Stimulated activated CD8-positive, alpha-beta memory T cell treated with anti-CD3 and anti-CD28 coated beads, Interleukin-15, amount 100 ng/mL, for 48 hours (primary cell): ENCODE measurements at regions not wholly inside any gene's neighbourhood (a gene's known extent, or its start where the extent isn't known, plus 50 kb on each side); places are given as distances from the start of the nearest gene placed in this dataset.

Source experiments
- DNase-seq, 2 donors: peaks; one replicate each; pipeline ENCODE4 v3.0.0-alpha.2; 2020; ENCODE audit warnings: low read depth in 2 of 2

DNA sequence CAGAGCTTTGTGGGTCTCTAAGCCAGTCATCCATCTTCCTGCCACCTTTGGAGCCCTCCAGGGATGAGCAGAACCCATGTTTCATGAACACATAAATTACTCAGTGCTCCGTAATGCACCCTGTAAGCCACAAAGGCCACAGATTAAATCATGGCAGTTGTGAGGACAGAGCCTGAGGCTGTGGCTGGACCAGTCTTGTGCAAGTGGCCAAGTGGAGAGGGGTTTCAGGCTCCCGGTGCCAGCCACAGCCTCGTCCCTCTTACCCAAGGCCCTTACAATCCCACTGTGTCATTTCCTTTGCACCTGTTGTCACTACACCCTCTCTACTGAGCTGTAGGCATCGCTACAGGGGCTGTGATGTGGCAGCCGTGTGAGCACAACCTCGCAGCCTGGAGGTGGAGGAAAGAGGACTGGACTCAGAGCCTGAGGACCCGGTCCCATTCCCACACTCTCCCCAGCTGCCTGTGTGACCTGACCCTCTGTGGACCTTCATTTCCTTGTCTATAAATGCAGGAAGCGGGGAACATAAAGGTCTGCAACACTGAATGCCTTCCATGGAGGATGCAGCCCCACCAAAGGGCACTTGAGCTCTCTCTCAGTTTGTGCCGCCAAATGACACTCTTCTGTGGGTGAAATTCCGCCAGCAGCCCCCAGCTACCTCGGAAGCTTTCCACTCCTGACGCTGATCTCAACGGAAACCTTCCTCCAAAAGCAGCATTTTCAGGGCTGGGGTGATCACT lies 792.0 kb downstream of the UQCRFS1 start:
- DNase-seq = no peak

DNA sequence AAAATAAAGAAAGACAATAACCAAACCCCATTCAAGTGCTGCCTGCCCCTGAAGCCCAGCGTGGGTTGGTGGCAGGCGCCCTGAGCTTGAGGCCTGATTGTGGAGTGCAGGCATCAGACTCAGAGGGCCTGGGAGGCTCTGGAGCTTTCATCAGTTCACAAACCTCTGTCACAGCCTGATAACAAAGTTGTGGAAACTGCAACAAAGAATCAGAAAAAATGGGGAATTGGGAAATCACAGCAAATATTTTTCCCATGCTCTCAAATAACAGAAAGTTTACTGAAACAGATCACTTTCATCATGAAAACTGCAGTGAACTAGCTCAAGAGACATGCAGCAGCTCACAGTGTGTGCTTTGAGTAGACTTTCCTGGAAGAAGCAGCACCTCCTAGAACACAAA lies 793.6 kb downstream of the UQCRFS1 start:
- no peak for DNase-seq

DNA sequence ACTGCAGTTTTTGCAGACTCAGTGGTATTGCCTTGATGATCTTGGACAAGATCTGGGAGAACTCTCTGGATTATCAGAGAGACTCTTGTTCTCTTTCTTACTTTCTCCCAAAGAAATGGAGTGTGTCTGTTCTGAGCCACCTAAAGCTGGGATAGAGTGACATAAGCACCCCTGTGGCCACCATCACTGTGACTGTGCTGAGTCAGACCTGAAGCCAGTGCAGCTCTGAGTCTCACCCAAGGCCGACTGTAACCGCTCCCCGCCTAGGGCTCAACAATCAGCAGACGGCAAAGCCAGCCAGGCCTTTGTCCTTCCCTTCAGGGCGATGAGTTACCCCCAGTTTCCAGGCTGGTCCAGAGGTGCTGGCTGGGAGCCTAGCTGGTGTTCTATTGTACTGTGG lies 795.6 kb downstream of the UQCRFS1 start:
- DNase-seq = no peak

DNA sequence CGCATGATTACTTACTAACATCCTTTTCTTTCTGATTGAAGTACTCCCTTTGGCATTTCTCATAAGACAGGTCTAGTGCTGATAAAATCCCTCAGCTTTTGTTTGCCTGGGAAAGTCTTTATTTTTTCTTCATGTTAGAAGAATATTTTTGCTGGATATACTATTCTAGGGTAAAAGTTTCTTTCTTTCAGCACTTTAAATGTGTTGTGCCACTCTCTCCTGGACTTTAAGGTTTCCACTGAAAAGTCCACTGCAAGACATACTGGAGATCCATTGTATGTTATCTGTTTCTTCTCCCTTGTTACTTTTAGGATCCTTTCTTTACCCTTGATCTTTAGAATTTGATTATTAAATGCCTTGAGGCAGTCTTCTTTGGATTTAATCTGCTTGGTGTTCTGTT lies 796.7 kb downstream of the UQCRFS1 start:
- DNase-seq = no peak

DNA sequence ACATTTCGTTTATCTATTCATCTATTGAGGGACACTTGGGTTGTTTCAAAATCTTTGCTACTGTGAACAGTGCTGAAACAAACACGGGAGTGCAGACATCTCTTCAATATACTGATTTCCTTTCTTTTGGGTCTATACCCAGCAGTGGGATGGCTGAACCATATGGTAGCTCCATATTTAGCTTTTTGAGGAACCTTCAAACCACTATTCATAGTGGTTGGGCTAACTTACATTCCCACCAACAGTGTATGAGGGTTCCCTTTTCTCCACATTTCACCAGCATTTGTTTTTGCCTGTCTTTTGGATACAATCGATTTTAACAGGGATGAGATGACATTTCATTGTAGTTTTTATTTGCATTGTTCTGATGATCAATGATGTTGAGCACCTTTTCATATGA lies 798.2 kb downstream of the UQCRFS1 start:
- DNase-seq = no peak

DNA sequence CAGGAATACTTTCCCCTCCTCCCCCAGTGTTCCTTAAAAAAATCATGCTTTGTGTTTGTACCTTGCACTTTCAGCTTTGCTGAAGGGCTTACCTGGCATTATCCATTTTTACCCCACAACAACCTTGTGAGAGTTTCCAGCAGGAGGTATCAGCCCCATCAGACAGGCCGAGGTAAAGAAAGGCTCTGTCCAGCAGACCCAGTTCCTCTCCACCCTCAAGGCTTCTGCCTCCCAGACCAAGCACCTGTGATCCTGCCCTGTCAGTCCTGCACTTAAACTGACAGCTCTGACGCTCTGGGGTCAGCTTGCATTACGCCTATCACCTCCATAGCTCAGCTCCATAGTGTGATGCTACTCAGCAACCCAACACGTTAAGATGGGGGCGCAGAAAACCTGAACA lies 803.1 kb downstream of the UQCRFS1 start:
- DNase-seq = no peak

DNA sequence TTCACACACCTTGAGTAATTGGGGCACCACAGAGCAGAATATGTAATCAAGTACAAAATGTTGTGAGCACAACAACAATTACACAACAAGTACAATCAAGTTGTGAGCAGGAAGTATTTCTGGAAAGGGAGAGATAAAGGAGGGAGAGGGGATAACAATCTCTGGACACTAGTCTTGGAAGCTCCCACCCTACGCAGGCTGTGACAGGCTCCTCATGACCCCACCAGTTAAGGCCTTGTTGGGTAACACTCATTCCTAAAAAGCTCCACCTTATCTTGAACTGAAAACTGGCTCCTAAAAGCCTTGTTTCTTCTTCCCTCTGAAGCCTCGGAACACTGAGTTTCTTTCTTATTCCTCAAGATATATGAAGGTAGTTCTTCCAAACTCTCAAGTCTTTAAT lies 806.0 kb downstream of the UQCRFS1 start:
- DNase-seq = no peak

DNA sequence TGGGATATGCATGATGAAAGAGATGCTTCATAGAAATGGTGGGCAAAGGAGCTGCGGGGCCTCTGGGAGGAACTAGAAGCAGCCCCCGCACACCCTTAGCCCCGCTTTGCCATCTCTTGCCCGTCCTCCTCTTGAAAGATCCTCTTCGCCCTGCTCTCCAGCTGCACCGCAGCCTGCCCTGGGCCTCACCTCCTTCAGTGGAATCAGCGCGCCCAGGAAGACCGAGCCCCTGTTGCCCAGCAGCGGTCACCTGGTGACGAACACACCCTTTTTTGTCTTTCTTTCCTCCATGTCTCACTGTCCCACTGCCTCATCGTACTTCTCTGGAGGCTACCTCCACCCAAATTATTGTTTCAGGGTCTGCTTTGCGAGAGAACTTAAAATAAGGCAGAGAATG lies 807.6 kb downstream of the UQCRFS1 start:
- no peak for DNase-seq

DNA sequence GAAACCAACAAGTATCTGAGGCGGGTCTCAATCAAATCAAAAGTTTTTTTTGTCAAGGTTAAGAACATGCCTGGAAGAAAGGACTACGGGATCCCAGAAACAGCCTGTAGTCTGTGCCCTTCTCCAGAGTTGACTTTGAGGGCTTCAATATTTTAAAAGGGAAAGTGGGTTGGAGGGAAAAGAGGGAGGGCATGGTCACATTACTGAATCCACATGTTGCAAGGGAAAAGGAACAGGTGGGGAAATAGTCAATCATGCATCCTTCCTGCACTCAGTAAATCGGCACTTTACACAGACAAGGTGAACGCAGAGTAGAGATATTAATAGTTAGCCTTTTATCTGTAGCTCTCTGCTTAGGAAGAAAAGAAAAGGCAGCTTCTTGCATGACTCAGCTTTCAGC lies 808.5 kb downstream of the UQCRFS1 start:
- no peak for DNase-seq

DNA sequence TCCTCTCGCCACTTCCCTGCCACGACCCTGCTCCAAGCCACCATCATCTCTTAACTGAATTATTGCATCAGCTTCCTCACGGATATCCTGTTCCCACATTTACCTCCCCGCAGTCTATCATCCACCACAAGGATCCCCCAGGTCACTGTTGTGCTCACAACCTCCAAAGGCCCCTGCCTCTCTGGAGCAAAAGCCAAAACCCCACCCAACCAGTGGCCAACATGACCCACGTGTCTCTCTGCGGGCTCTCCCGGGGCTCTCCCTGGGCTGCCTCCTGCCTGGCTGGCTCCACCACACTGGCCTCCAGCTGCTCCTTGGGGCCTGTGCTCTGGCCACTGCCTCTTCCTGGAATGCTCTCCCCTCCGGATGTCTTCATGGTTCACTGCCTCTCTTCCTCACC lies 809.3 kb downstream of the UQCRFS1 start:
- DNase-seq = no peak

DNA sequence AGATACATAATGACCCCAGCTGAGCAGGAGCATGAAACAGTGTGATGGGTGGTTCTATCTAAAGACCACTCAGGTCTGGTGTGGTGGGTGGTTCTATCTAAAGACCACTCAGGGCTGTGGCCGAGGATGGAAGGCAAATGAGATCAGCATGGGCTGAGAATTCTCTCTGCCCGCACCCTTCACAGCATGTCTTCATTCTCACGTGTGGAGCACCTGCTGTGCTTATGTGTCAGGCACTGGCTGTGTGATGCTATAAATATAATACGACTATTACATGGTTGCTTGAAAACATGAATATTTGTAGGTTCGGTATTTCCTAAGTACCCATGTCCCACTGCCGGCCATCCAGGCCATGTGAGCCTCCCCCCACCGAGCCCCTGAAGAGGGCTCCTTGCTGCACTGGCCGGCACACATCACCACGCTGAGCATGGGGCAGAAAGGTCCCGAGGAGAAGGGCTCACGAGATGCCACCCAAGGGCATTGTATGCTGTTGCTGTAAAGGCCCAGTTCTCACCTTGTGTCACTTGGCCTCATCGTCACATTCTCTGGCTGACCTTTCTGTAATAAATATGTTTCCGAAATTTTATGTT lies 810.2 kb downstream of the UQCRFS1 start:
- DNase-seq = no peak

DNA sequence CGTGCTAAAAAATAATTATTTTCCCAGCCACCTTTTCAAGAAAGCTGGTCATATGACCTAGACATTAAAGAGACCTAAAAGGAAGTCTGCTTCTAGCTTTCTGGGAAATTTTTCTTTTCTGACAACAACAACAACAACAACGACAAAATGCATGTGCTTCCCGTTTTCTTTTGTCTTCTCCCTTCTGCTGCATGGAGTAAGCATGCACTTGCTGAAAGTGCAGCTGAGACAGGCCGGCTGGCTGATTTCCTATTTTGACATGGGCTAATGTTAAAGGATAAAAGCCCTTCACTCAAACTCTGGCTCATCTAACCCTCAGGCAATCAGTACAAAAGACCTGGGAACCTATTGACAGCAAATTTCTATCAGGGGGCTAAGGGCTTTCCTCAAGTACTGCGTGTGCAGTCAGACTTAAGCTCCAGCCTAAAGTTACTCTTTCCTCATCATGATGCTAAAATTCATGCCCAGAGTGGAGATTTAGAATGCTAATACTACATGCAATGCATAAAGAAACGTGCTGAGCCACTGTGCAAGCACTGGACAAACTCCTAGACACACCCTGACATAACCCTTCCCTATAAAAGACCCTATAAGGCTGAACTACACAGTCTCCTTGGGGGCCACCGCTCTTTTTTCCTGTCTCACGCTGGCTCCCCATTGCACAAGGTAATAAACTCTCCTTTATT lies 811.1 kb downstream of the UQCRFS1 start:
- no peak for DNase-seq

DNA sequence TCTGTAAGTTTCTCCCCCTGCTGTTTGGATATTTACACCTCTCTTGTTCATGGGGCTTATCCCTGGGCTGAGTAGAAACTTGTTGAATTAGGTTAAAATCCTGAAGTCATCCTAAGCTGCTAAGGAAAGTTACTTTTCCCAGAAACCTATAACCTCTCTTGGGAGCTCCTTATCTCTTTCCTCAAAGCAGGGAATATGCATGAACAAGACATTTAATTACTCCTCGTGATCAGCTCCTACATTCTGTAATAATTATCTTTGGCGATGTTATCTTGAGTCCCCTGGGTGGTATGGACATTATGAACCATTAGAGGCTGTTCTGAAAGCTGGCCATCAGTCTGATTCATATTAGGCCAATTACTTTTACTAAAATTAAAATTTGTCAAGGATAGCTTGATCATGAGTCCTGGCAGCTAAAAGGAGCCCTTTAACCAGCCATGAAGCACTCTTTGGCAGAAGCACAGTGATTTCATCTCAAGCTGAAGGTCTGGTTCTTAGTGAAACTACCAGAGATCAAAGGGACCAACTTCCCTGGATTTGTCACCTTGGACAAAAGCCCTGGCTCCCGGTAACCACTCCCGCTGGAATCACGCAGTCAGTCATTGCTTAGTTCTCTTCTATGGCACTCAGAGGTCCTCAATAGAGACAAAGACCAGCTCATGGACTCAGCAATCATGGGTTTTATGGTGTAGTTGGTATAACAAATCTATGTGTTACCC lies 811.8 kb downstream of the UQCRFS1 start:
- no peak for DNase-seq

DNA sequence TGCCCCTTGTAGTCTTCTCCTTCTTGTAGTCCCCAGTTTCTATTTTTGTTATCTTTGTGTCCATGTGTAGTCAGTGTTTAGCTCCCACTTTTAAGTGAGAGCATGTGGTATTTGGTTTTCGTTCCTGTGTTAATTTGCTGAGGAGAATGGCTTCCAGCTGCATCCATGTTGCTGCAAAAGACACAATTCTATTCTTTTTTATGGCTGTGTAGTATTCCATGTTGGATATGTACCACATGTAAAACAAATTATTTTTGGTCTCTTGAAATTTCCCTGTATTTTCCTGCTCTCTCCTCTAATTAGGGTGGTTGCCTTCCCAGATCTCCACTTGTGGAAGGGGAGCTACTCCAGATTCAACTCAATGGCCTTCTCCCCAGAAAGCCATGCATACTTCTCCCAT lies 813.8 kb downstream of the UQCRFS1 start:
- DNase-seq = no peak

DNA sequence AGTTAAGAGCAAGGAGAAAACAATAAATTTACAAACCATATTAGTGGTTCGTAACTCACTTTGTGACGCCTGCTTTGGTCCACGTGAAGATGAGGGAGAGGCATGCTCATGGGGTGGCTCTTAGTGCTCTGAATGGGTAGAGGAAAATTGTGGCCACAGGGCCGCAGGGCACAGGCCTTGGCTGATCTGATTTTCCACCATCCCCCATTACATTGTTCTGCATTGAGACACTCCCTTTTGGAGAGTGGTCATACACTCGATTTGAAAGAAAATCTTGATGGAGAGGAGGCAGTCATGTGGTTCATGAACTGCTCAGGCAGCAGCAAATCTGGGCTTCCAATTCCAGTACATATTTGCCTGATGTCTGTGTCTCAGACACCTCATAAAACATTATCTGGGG lies 815.2 kb downstream of the UQCRFS1 start:
- DNase-seq = no peak

DNA sequence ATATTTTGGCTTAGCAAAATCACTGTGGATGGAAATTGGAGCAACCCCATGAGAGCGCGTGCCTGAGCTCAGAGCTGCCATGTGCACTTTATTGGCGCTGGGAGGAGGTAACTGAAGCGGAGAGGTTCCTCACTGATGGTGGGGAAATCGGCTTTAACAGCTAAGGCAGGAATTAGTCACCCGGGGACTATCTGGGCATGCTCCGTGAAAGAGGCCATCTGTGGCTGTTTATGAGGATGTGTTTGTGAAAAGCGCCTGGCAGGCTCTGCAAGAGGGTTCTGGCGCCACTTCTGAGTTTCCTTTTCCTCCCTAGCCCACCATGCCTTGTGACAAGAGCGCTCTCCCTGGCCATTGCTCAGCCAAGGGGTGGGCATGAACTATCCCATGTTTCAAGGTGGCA lies 815.6 kb downstream of the UQCRFS1 start:
- no peak for DNase-seq

DNA sequence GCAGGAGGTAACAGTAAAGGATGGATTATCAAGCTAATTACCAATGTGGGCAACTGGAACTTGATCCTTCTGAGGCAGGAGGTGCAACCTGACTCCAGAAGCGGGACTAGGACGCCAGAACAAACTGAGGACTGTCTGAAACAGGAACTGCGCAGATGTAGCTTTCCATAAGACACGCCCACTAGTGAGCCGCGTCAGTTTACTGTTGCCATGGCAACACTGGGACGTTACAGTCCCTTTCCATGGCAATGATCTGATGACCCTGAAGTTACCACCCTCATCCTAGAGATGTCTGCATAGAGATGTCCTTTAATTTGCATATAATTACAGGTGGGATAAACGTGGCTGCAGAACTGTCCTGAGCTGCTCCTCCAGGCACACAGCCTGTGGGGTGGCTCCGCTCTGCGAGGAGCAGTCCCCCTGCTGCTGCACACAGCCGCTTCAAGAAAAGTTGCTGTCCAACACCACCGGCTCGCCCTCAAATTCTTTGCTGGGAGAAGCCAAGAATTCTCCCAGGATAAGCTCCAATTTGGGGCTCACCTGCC lies 816.6 kb downstream of the UQCRFS1 start:
- no peak for DNase-seq

DNA sequence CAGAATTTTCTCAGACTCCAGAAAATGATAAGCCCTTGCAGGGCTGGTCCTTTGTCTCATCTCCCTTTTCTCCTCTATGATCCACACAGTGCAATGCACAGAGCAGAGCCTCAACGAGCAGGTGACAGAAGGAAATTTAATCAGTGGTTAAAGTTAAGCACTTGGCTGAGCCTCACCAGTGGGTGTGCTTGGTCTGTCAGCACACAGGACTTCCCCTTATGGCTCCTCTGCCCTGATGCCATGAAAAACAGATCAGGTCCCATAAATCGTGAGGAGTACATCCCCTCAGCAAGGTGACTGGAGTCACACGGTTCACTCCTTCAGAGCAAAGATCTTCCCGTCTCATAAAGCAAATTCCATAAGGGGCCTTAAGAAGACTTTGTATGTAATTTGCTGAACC lies 818.2 kb downstream of the UQCRFS1 start:
- DNase-seq = no peak

DNA sequence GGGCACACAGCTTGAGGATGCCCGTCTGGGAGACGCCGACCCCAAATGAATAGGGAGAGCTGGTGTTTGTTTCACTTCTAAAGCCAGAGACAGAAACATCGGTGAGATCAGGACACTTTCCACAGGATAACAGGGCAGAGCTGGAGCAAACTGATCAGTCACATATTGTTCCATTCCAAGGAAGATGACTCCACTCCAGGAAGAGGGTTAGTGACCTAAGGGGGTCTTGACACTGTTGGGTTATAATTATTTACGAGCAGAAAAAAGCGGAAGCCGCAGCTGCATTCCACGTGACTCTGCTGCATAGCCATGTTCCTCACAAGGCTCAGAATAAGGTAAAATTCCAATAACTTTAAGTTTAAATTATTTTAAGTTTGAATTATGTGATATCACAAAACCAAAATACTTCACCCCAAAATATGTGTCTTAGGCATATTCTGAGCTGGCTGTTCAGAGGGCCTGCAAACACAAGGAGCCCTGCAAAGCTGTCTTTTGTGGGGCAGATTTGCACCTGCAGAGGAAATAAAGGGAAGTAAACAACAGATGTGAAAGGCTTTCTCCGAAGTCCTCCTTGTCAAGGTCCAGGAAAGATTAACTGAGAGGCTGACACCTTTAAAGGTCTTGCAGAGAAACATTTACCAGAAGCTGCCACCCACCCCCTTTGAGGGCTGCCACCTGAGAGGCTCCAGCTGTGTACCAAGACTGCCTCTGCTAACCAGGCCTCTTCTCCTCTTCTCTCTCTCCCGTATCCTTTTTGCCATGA lies 819.2 kb downstream of the UQCRFS1 start:
- no peak for DNase-seq

DNA sequence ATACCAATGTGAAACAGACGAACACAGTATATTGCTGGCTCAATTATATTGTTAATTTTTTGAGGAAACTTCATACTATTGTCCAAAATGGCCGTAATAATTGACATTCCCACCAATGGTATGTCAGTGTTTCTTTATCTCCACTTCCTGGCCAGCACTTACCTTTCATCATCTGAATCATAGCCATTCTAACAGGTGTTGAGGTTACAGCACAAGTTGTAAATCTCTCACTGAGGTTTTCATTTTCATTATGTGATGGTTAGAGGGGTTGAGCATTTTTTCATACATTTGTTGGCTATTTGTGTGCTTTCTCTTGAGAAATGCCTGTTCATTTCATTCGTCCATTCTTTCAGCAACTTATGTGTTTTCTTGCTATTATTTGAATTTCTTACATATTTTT lies 824.0 kb downstream of the UQCRFS1 start:
- DNase-seq = no peak

DNA sequence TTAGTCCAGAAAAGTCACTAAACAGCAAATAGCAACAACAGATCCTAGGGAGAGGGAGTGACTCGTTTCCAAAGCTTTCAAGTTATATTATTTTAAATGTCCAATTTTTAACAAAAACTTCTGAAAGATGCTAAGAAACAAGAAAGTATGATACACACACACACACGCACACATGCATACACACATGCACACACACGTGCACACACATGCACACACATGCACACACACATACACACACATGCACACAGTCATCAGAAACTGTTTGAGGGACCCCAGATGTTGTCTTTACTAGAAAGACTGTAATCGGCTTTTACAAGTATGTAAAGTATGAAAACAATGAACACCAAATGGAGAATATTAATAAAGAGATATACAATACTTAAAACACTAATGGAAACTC lies 825.4 kb downstream of the UQCRFS1 start:
- no peak for DNase-seq

DNA sequence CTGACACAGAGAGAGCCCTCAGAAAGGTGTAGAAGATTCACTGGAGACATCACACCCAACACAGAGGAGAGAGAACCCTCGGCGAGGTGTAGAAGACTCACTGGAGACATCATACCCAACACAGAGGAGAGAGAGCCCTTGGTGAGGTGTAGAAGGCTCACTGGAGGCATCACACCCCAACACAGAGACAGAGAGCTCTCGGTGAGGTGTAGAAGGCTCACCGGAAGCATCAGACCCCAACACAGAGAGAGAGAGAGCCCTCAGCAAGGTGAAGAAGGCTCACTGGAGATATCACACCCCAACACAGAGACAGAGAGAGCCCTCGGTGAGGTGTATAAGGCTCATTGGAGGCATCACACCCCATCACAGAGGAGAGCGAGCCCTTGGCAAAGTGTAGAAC lies 826.5 kb downstream of the UQCRFS1 start:
- DNase-seq = no peak
